Calu3 (cell line): ENCODE measurements at regions not wholly inside any gene's neighbourhood (a gene's known extent, or its start where the extent isn't known, plus 50 kb on each side); places are given as distances from the start of the nearest gene placed in this dataset.

Source experiments
- BruUV-seq: library from RNA; stranded (reverse); fragments of 400-500 nt; replicated peaks from 2 replicates; lab custom pipeline; 2021; lab: Mats Ljungman, UMichigan
- CTCF ChIA-PET: fragments of 300-600 bp; sonication (Branson Sonifier 250); formaldehyde crosslinking; loops from one replicate; lab custom pipeline; 2022; ENCODE audit warnings: antibody characterized with exemption; lab: Charles Lee
- DNase-seq: peaks from one replicate; pipeline ENCODE4 v3.0.0; 2022
- H3K27ac Mint-ChIP-seq: one replicate; pipeline ENCODE4 v1.8.0; 2022; ENCODE audit warnings: mixed read lengths; ENCODE audit not compliant: unreplicated experiment
- H3K27me3 Mint-ChIP-seq: one replicate; pipeline ENCODE4 v1.8.0; 2022; ENCODE audit warnings: mixed read lengths; ENCODE audit not compliant: unreplicated experiment
- H3K36me3 Mint-ChIP-seq: one replicate; pipeline ENCODE4 v1.8.0; 2022; ENCODE audit warnings: mild to moderate bottlenecking, moderate library complexity, mixed read lengths; ENCODE audit not compliant: insufficient read depth, unreplicated experiment
- H3K4me1 Mint-ChIP-seq: one replicate; pipeline ENCODE4 v1.8.0; 2022; ENCODE audit warnings: mild to moderate bottlenecking, low read depth, mixed read lengths; ENCODE audit not compliant: unreplicated experiment
- H3K4me3 Mint-ChIP-seq: one replicate; pipeline ENCODE4 v1.8.0; 2022; ENCODE audit warnings: mild to moderate bottlenecking, low read depth, moderate library complexity, mixed read lengths; ENCODE audit not compliant: unreplicated experiment
- H3K9me3 Mint-ChIP-seq: one replicate; pipeline ENCODE4 v1.8.0; 2022; ENCODE audit warnings: low read depth, mixed read lengths; ENCODE audit not compliant: unreplicated experiment
- CTCF ChIP-seq: fragments of 200-600 bp; IDR thresholded peaks from one replicate; pipeline ENCODE4 v1.8.0; 2022; ENCODE audit warnings: antibody characterized with exemption; ENCODE audit not compliant: unreplicated experiment
- intact Hi-C: fragments of 100-400 bp; cut with micrococcal nuclease; formaldehyde crosslinking; loops from one replicate; pipeline ENCODE4 v1.10.0; 2022; ENCODE audit not compliant: unreplicated experiment

DNA sequence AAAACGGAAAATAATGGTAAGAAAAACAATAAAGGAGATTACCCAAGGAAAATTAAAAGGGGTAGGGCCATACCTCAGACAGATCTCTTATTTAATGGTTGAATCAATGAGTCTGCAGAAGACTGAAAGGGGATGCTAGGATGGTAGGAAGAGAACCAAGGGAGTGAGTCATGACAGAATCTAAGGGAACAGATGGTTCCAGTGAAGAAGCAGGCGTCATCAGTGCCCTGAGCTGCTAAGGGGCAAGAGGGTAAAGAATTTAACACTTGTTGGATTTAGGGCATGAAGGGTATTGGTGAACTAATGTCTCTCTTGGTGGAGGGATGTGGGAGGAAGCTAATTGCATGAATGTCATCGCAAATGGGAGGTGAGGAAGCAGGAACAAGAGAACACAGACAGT lies 329.2 kb upstream of the TSHZ3 start:
- Mint-ChIP-seq H3K27ac (no peak overlapping the region), H3K4me1 (no peaks in the 10 kb centered on the region), H3K36me3 (no peaks in the 10 kb centered on the region), H3K9me3 (peaks cover 17% of the 10 kb centered on the region), H3K27me3 (no peaks in the 10 kb centered on the region), H3K4me3 (no peak overlapping the region)
- no TSS peak for BruUV-seq
- TF ChIP-seq CTCF = no peak
- intact Hi-C loops = no loop called here
- DNase-seq = no peak
- CTCF ChIA-PET = no interaction called here

GRCh38 chr19:31681121-31681520 lies 331.9 kb upstream of the TSHZ3 start:
- Mint-ChIP-seq H3K36me3 (no peaks in the 10 kb centered on the region), H3K27me3 (no peaks in the 10 kb centered on the region), H3K27ac (no peak overlapping the region), H3K4me1 (no peaks in the 10 kb centered on the region), H3K9me3 (peaks cover 28% of the 10 kb centered on the region), H3K4me3 (no peak overlapping the region)
- DNase-seq = no peak
- CTCF ChIA-PET = no interaction called here
- intact Hi-C loops = no loop called here
- TF ChIP-seq CTCF = no peak
- BruUV-seq = no TSS peak

DNA sequence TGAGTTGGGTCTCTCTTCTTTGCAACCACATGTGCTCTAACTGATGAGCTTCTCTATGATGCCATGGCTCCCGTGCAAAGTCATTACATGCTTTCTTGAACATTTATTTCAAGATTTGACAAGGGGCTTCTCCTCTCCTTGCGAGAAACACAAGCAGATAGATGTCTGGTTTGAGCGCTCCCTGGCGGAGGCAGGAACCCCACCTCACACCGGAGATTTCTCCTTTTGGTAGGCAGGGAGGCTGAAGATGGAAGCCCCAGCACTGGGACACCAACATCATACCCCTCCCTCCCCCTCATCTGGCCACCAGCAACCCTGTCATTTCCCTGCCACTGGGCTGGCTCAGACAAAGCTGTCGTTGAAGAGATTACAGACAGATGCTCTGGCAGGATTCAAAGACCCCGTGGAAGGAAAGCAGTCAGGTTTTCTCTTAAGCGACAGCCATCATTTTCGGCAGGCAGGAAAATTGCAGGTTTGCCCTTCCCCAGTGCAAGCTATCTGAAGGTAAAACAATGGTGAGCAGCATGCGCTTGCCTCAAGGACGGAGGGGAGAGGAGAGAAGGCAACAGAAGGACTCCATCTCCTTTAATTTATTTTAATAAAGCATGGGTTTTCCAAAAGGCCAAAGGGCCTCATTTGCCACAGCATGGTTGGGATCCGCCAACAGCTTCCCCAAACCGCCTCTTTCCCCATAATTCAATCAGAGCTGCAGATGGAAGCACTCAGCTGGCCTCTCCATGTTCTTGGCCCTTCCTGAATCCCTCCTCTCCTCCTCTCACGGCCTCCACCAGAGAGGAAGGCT lies 344.1 kb upstream of the TSHZ3 start:
- no peak overlapping the region for H3K4me3 Mint-ChIP-seq
- intact Hi-C loops = no loop called here
- no peak for DNase-seq
- no peak overlapping the region for H3K27ac Mint-ChIP-seq
- no peak for TF ChIP-seq CTCF
- no peaks in the 10 kb centered on the region for H3K36me3 Mint-ChIP-seq
- BruUV-seq = no TSS peak
- H3K9me3 Mint-ChIP-seq = peaks cover 18% of the 10 kb centered on the region
- H3K4me1 Mint-ChIP-seq = no peaks in the 10 kb centered on the region
- CTCF ChIA-PET = no interaction called here
- H3K27me3 Mint-ChIP-seq = no peaks in the 10 kb centered on the region

DNA sequence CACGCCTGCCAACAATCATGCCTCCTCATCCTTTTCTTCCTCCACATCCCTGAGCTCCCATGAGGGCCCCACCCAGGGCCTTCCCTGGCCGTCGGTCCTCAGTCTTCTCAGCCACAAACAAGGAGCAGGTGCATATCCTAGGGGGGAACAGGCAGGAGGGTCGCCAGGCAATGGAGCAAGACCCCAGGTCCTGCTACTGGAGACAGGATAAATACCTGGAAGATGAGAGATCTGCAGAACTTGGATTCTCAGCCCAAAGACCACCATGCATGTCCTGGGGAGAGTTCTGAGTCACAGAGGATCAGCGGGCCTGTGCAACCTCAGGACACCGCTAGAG lies 344.7 kb upstream of the TSHZ3 start:
- BruUV-seq = no TSS peak
- CTCF ChIA-PET = no interaction called here
- Mint-ChIP-seq H3K4me3 (no peak overlapping the region), H3K27ac (no peak overlapping the region), H3K9me3 (peaks cover 18% of the 10 kb centered on the region), H3K27me3 (no peaks in the 10 kb centered on the region), H3K36me3 (no peaks in the 10 kb centered on the region), H3K4me1 (no peaks in the 10 kb centered on the region)
- intact Hi-C loops = no loop called here
- no peak for DNase-seq
- TF ChIP-seq CTCF = no peak
